Endothelial cell (in vitro differentiated cells): ENCODE measurements at regions not wholly inside any gene's neighbourhood (a gene's known extent, or its start where the extent isn't known, plus 50 kb on each side); places are given as distances from the start of the nearest gene placed in this dataset.
"Not testable (repeated sequence)": the region's sequence is repeated elsewhere in the genome, so short reads cannot be mapped to it uniquely, and the experiment has no call there.

Experiments used
- DNase-seq: peaks from one replicate; pipeline ENCODE4 v3.0.0; 2021; ENCODE audit warnings: low spot score
- H3K27ac Mint-ChIP-seq: one replicate; pipeline ENCODE4 v1.8.0; 2021; ENCODE audit warnings: mixed read lengths, inconsistent platforms; ENCODE audit not compliant: unreplicated experiment
- H3K27me3 Mint-ChIP-seq: one replicate; pipeline ENCODE4 v1.8.0; 2021; ENCODE audit warnings: mild to moderate bottlenecking, moderate library complexity, mixed read lengths, inconsistent platforms; ENCODE audit not compliant: unreplicated experiment
- H3K36me3 Mint-ChIP-seq: one replicate; pipeline ENCODE4 v1.8.0; 2021; ENCODE audit warnings: mild to moderate bottlenecking, low read depth, mixed read lengths, inconsistent platforms; ENCODE audit not compliant: unreplicated experiment
- H3K4me1 Mint-ChIP-seq: one replicate; pipeline ENCODE4 v1.8.0; 2021; ENCODE audit warnings: mild to moderate bottlenecking, mixed read lengths, inconsistent platforms; ENCODE audit not compliant: unreplicated experiment
- H3K4me3 Mint-ChIP-seq: one replicate; pipeline ENCODE4 v1.8.0; 2021; ENCODE audit warnings: mild to moderate bottlenecking, mixed read lengths, inconsistent platforms; ENCODE audit not compliant: unreplicated experiment
- H3K9me3 Mint-ChIP-seq: one replicate; pipeline ENCODE4 v1.8.0; 2021; ENCODE audit warnings: mixed read lengths, inconsistent platforms; ENCODE audit not compliant: unreplicated experiment

GRCh38 chr1:120465900-120466299 lies 51.1 kb downstream of the NBPF8 start:
- not testable (repeated sequence) for H3K9me3 Mint-ChIP-seq, H3K27ac Mint-ChIP-seq, H3K4me3 Mint-ChIP-seq, H3K36me3 Mint-ChIP-seq, H3K27me3 Mint-ChIP-seq, H3K4me1 Mint-ChIP-seq, DNase-seq

GRCh38 chr1:120477663-120478062 lies 62.8 kb downstream of the NBPF8 start:
- not testable (repeated sequence) for DNase-seq, H3K27ac Mint-ChIP-seq, H3K9me3 Mint-ChIP-seq, H3K4me1 Mint-ChIP-seq, H3K4me3 Mint-ChIP-seq, H3K27me3 Mint-ChIP-seq, H3K36me3 Mint-ChIP-seq

- H3K27me3 Mint-ChIP-seq, H3K36me3 Mint-ChIP-seq, H3K27ac Mint-ChIP-seq: not testable (repeated sequence)
These were observed 63.6 kb downstream of the NBPF8 start for GRCh38 chr1:120478400-120478799.

DNA sequence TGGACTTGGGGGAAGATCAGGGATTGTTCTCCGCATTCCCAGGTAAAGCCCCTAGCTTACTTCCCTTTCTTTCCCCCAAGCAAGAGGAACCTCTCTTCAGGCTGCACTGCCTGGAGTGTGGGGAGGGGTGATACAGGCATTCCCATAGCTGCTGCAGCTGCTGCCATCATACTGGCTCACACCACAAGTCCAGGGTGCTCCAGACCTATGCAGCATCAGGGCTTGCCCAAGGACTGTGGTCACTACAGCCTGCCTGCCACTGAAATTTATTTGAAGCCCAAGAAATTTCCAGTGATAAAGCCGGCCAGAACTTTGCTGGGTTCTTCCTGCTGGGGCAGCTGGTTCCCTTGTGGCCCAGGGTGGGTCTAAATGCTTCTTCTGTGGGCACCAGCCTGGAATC lies 72.7 kb downstream of the NBPF8 start:
- H3K4me1 Mint-ChIP-seq, H3K27ac Mint-ChIP-seq, H3K36me3 Mint-ChIP-seq, H3K27me3 Mint-ChIP-seq, H3K4me3 Mint-ChIP-seq, DNase-seq, H3K9me3 Mint-ChIP-seq: not testable (repeated sequence)

More at GRCh38 chr1:120478400-120478799, 63.6 kb downstream of the NBPF8 start:
- not testable (repeated sequence) for H3K9me3 Mint-ChIP-seq, H3K4me1 Mint-ChIP-seq, DNase-seq, H3K4me3 Mint-ChIP-seq

DNA sequence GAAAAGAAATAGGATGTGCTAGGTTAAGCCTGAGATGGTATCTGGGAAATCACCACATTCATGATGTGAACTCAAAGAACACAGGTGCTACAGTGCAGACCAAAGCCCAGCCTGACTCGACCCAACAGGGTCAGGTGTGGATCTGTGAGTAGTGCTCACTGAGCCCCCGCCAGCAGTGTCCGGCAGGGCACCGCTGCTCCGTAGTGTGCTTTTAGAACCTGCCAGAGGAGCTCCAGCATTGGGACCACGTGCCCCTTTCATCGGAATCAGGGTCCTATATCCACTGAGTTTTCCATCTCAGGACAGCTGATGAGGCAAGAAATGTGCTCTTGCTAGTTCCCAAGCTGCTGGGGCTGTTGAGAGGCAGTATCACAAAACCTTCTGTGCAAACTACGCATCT lies 74.4 kb downstream of the NBPF8 start:
- H3K9me3 Mint-ChIP-seq, H3K4me3 Mint-ChIP-seq, DNase-seq, H3K36me3 Mint-ChIP-seq, H3K27ac Mint-ChIP-seq, H3K4me1 Mint-ChIP-seq, H3K27me3 Mint-ChIP-seq: not testable (repeated sequence)

GRCh38 chr1:120497145-120497544 lies 82.3 kb downstream of the NBPF8 start:
- not testable (repeated sequence) for H3K36me3 Mint-ChIP-seq, H3K27me3 Mint-ChIP-seq, DNase-seq, H3K4me3 Mint-ChIP-seq, H3K27ac Mint-ChIP-seq, H3K4me1 Mint-ChIP-seq, H3K9me3 Mint-ChIP-seq

DNA sequence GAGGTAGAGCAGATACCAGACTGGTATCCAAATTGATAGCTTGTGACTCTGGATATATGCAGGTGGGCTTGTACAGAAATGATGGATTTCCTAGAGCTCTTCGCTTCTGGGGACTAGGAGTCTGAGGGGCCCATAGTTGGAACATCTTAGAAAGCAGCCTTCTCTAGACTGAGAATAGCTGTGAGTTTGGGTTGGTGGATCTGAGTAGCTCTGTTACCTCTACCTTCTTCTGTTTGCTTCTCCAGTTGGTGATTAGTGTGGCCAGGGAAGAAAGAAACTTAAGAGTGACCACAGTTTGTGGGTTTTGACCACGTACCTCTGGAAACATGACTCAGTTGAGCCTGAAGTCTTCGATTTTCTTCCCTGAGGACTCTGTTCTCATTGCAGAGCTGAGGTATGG lies 88.4 kb downstream of the NBPF8 start:
- not testable (repeated sequence) for H3K9me3 Mint-ChIP-seq, H3K36me3 Mint-ChIP-seq, H3K4me3 Mint-ChIP-seq, DNase-seq, H3K27ac Mint-ChIP-seq, H3K4me1 Mint-ChIP-seq, H3K27me3 Mint-ChIP-seq

- not testable (repeated sequence) for H3K4me1 Mint-ChIP-seq, H3K27me3 Mint-ChIP-seq, DNase-seq, H3K36me3 Mint-ChIP-seq, H3K9me3 Mint-ChIP-seq, H3K27ac Mint-ChIP-seq, H3K4me3 Mint-ChIP-seq
These were observed 91.5 kb downstream of the NBPF8 start for GRCh38 chr1:120506352-120506751.

GRCh38 chr1:120508351-120508750 lies 93.5 kb downstream of the NBPF8 start:
- DNase-seq = not testable (repeated sequence)

DNA sequence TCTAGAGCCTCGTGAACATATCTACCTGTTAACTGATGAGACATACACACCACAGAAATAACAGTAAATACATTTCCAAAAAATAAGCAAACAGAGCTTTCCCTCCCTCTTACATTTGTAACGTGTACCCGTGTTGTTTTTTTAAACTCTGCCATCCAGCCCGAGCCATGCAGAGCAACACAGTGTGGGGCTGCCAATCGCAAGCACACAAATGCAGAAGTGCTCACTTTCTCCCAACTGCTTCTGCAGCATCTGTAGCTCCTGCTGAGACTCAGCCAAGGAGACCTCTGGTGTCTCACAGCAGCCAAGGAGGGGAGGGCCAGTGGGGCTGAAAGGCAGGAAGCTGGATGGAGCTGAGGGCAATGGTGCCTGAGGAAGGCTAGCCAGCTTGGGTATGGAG lies 94.4 kb downstream of the NBPF8 start:
- H3K4me1 Mint-ChIP-seq, H3K9me3 Mint-ChIP-seq, DNase-seq, H3K27me3 Mint-ChIP-seq, H3K4me3 Mint-ChIP-seq, H3K36me3 Mint-ChIP-seq, H3K27ac Mint-ChIP-seq: not testable (repeated sequence)

More at GRCh38 chr1:120508351-120508750, 93.5 kb downstream of the NBPF8 start:
- H3K27me3 Mint-ChIP-seq, H3K4me1 Mint-ChIP-seq, H3K9me3 Mint-ChIP-seq, H3K4me3 Mint-ChIP-seq, H3K36me3 Mint-ChIP-seq, H3K27ac Mint-ChIP-seq: not testable (repeated sequence)

DNA sequence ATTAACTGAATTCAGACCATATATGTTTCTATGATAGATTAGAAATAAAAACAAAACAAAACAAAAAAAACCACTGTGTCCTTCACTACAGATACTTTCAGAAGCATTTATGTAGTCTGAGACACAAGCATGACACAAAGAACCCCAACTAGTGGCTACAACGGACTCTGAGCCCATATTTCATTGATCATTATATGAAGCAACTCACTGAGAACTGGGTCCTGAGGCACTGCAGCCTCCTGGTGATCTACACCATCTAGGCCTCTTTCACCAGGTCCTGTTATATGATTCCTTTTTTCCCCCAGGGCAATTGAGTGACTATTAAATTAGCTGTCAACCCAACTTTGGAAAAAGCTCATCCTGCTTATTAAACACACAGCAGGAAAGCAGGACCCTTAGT lies 98.3 kb downstream of the NBPF8 start:
- H3K27ac Mint-ChIP-seq, H3K27me3 Mint-ChIP-seq, DNase-seq, H3K4me1 Mint-ChIP-seq, H3K9me3 Mint-ChIP-seq, H3K36me3 Mint-ChIP-seq, H3K4me3 Mint-ChIP-seq: not testable (repeated sequence)

DNA sequence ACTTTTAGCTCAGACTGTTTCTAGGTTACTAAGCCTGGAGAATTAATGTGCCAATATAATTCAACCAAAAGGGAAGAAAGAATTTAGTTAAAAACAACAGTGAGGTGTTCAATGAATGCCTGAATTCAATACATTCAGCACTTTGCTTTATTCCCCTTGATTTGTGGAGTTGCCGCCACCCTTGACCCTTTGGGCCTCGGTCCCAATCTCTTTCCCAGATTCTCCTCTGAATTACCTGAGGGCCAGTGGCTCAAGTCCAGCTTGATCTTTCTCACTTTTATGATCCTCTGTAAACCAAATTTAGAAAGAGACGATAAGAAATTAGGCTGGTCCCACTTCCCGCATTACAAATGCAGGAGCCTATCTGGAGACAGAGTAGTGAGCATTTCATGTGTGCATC lies 98.7 kb downstream of the NBPF8 start:
- H3K4me3 Mint-ChIP-seq, H3K27me3 Mint-ChIP-seq, DNase-seq, H3K4me1 Mint-ChIP-seq, H3K9me3 Mint-ChIP-seq, H3K27ac Mint-ChIP-seq, H3K36me3 Mint-ChIP-seq: not testable (repeated sequence)

GRCh38 chr1:120519196-120519595 lies 104.4 kb downstream of the NBPF8 start:
- not testable (repeated sequence) for H3K4me1 Mint-ChIP-seq, H3K27me3 Mint-ChIP-seq, H3K36me3 Mint-ChIP-seq, H3K27ac Mint-ChIP-seq, H3K9me3 Mint-ChIP-seq, DNase-seq, H3K4me3 Mint-ChIP-seq
